ENCODE measurements at regions not wholly inside any gene's neighbourhood (a gene's known extent, or its start where the extent isn't known, plus 50 kb on each side); places are given as distances from the start of the nearest gene placed in this dataset.

- no peak for ATAC-seq (replicated peaks)
- Mint-ChIP-seq H3K9me3 (peaks cover 3 to 8% of the 10 kb centered on the region in 2 donors), H3K27me3 (no peaks in the 10 kb centered on the region), H3K4me1 (no peaks in the 10 kb centered on the region), H3K27ac (no peak overlapping the region), H3K4me3 (no peak overlapping the region), H3K36me3 (no peaks in the 10 kb centered on the region)
- no peak for DNase-seq
Measured at GRCh38 chr7:124403112-124403511, 362.5 kb downstream of the GPR37 start.

DNA sequence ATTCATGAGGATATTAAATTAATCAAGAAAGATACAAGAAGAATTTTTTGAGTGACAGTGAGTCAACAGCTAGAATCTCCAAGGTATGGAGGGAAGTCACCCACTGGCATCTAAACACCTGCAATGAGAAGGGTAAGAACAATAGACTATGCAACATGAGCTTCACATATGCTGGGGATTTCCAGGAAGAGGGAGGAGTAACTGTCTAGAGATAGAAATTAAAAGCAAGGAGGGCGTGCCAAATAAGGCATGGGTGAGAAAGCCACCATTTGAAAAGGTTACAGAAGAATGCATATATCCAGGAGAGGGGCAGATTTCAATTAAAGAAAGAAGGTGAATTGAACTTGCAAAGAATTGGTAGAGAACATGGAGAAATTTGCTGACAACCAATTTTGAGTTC is 365.7 kb downstream of the GPR37 start:
- DNase-seq = no peak
- Mint-ChIP-seq H3K9me3 (peaks cover 3 to 8% of the 10 kb centered on the region in 2 donors), H3K27ac (no peak overlapping the region), H3K36me3 (no peaks in the 10 kb centered on the region), H3K4me3 (no peak overlapping the region), H3K27me3 (no peaks in the 10 kb centered on the region), H3K4me1 (no peaks in the 10 kb centered on the region)
- ATAC-seq (replicated peaks) = no peak

DNA sequence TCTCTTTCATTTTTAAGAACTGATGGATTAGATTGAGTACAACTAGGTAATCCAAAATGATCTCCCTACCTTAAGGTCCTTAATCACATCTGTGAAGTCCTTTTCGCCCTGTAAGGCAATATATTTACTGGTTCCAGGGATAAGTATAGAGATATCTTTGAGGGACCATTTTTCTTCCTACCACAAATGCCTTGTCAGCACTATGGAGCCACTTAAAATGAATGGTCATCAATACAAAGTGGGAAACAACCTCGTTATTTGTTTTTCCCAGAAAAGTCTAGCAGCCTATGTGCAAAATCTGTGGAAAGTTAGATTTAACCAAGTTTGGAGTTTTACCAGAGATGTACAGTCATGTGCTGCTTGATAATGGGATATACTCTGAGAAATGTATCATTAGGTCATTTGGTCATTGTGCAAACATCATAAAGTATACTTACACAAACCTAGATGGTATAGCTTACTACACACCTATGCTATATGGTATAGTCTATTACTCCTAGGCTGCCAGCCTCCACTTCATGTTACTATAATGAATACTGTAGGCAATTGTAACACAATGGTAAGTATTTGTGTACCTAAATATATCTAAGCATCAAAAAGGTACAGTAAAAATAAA is 366.2 kb upstream of the TMEM229A start:
- no peaks in the 10 kb centered on the region for H3K27me3 Mint-ChIP-seq
- H3K27ac Mint-ChIP-seq = no peak overlapping the region
- DNase-seq (no peak), ATAC-seq (replicated peaks) (no peak)
- H3K9me3 Mint-ChIP-seq = peaks cover 3 to 8% of the 10 kb centered on the region in 2 donors
- H3K36me3 Mint-ChIP-seq = no peaks in the 10 kb centered on the region
- no peaks in the 10 kb centered on the region for H3K4me1 Mint-ChIP-seq
- H3K4me3 Mint-ChIP-seq = no peak overlapping the region

GRCh38 chr7:124397134-124397533 is 364.3 kb upstream of the TMEM229A start:
- Mint-ChIP-seq H3K9me3 (peaks cover 3 to 8% of the 10 kb centered on the region in 2 donors), H3K27ac (no peak overlapping the region), H3K27me3 (no peaks in the 10 kb centered on the region), H3K4me3 (no peak overlapping the region), H3K4me1 (no peaks in the 10 kb centered on the region), H3K36me3 (no peaks in the 10 kb centered on the region)
- ATAC-seq (replicated peaks) (no peak), DNase-seq (no peak)

DNA sequence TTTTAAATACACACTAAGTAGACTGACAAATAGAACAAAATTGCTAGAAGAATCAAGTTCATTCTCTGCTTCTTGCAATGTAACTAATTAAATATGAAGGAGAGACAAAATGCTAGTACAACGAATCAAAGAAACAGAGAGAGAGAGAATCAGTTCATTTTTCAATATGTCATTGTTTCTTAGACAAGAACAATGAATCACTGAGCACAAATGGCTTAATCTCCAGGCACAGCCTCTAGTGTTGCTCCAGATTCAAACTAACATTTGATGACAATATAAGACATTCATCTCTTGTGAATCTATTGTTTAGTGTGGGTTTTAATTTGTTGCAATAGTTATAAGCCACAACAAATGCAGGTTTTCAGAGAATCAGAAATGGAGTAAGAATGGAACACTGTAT is 357.4 kb upstream of the TMEM229A start:
- ATAC-seq (replicated peaks) = no peak
- Mint-ChIP-seq H3K4me1 (no peaks in the 10 kb centered on the region), H3K9me3 (no peaks in the 10 kb centered on the region)

GRCh38 chr7:124388751-124389150 is 355.9 kb upstream of the TMEM229A start:
- Mint-ChIP-seq H3K9me3 (no peaks in the 10 kb centered on the region), H3K4me1 (no peaks in the 10 kb centered on the region), H3K27ac (no peak overlapping the region), H3K27me3 (no peaks in the 10 kb centered on the region), H3K4me3 (no peak overlapping the region), H3K36me3 (no peaks in the 10 kb centered on the region)
- DNase-seq (no peak), ATAC-seq (replicated peaks) (no peak)

More for the DNA sequence above, 357.4 kb upstream of the TMEM229A start:
- DNase-seq = no peak
- H3K4me3 Mint-ChIP-seq = no peak overlapping the region
- H3K36me3 Mint-ChIP-seq = no peaks in the 10 kb centered on the region
- no peak overlapping the region for H3K27ac Mint-ChIP-seq
- no peaks in the 10 kb centered on the region for H3K27me3 Mint-ChIP-seq

- Mint-ChIP-seq H3K36me3 (no peaks in the 10 kb centered on the region), H3K4me3 (no peak overlapping the region)
Measured at GRCh38 chr7:124387056-124387455, 354.2 kb upstream of the TMEM229A start.

GRCh38 chr7:124379296-124379695 is 346.4 kb upstream of the TMEM229A start:
- no peak overlapping the region for H3K4me3 Mint-ChIP-seq
- no peak for DNase-seq
- no peak for ATAC-seq (replicated peaks)
- H3K27ac Mint-ChIP-seq = no peak overlapping the region
- no peaks in the 10 kb centered on the region for H3K36me3 Mint-ChIP-seq
- H3K27me3 Mint-ChIP-seq = no peaks in the 10 kb centered on the region
- H3K9me3 Mint-ChIP-seq = no peaks in the 10 kb centered on the region
- H3K4me1 Mint-ChIP-seq = no peaks in the 10 kb centered on the region

More at GRCh38 chr7:124387056-124387455, 354.2 kb upstream of the TMEM229A start:
- ATAC-seq (replicated peaks) (no peak), DNase-seq (no peak)
- Mint-ChIP-seq H3K9me3 (no peaks in the 10 kb centered on the region), H3K27me3 (no peaks in the 10 kb centered on the region), H3K4me1 (no peaks in the 10 kb centered on the region), H3K27ac (no peak overlapping the region)

- Mint-ChIP-seq H3K36me3 (no peaks in the 10 kb centered on the region), H3K27ac (no peak overlapping the region), H3K4me1 (no peaks in the 10 kb centered on the region), H3K9me3 (no peaks in the 10 kb centered on the region), H3K27me3 (no peaks in the 10 kb centered on the region), H3K4me3 (no peak overlapping the region)
- ATAC-seq (replicated peaks) = no peak
- no peak for DNase-seq
Measured at GRCh38 chr7:124376111-124376510, 343.2 kb upstream of the TMEM229A start.

- H3K9me3 Mint-ChIP-seq = no peaks in the 10 kb centered on the region
- no peaks in the 10 kb centered on the region for H3K27me3 Mint-ChIP-seq
- H3K4me3 Mint-ChIP-seq = no peak overlapping the region
- H3K36me3 Mint-ChIP-seq = no peaks in the 10 kb centered on the region
- H3K27ac Mint-ChIP-seq = no peak overlapping the region
- no peak for ATAC-seq (replicated peaks)
- H3K4me1 Mint-ChIP-seq = no peaks in the 10 kb centered on the region
- no peak for DNase-seq
Measured at GRCh38 chr7:124375391-124375790, 342.5 kb upstream of the TMEM229A start.

- Mint-ChIP-seq H3K4me1 (no peaks in the 10 kb centered on the region), H3K36me3 (no peaks in the 10 kb centered on the region), H3K4me3 (no peak overlapping the region), H3K27me3 (no peaks in the 10 kb centered on the region), H3K27ac (no peak overlapping the region), H3K9me3 (peaks cover 5 to 6% of the 10 kb centered on the region in 2 donors)
- DNase-seq (no peak), ATAC-seq (replicated peaks) (no peak)
Measured at GRCh38 chr7:124369310-124369709, 336.4 kb upstream of the TMEM229A start.

GRCh38 chr7:124366118-124366517 is 333.3 kb upstream of the TMEM229A start:
- no peak for DNase-seq
- no peaks in the 10 kb centered on the region for H3K27me3 Mint-ChIP-seq
- no peak overlapping the region for H3K4me3 Mint-ChIP-seq
- ATAC-seq (replicated peaks) = no peak
- H3K36me3 Mint-ChIP-seq = no peaks in the 10 kb centered on the region
- H3K27ac Mint-ChIP-seq = no peak overlapping the region
- peaks cover 8 to 9% of the 10 kb centered on the region in 2 donors for H3K9me3 Mint-ChIP-seq
- H3K4me1 Mint-ChIP-seq = no peaks in the 10 kb centered on the region

- no peak overlapping the region for H3K27ac Mint-ChIP-seq
- H3K9me3 Mint-ChIP-seq = peaks cover 8 to 11% of the 10 kb centered on the region in 2 donors
- no peak overlapping the region for H3K4me3 Mint-ChIP-seq
- no peaks in the 10 kb centered on the region for H3K36me3 Mint-ChIP-seq
- ATAC-seq (replicated peaks) (no peak), DNase-seq (no peak)
- no peaks in the 10 kb centered on the region for H3K4me1 Mint-ChIP-seq
- no peaks in the 10 kb centered on the region for H3K27me3 Mint-ChIP-seq
Measured at GRCh38 chr7:124364283-124364682, 331.4 kb upstream of the TMEM229A start.

DNA sequence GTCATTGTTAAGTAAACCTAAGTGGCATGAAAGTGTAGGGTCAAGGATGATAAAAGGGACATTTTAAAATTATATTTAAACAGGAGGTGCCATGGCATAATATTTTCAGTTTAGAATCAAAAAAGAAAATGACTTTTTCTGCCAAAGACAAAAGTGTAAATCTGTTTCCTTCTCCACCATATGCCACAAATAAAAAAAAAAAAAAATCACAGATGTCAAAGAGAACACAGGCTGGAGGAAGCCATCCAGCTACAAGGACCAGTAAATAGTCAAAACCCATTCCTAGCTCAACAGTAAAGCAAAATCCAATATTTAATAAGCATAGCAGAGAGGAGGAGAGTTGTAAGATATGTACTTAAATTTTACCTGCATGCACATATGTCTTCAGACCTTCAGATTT is 321.3 kb upstream of the TMEM229A start:
- no peak overlapping the region for H3K27ac Mint-ChIP-seq
- no peaks in the 10 kb centered on the region for H3K36me3 Mint-ChIP-seq
- H3K4me3 Mint-ChIP-seq = no peak overlapping the region
- H3K4me1 Mint-ChIP-seq = no peaks in the 10 kb centered on the region
- DNase-seq = no peak
- no peaks in the 10 kb centered on the region for H3K27me3 Mint-ChIP-seq
- ATAC-seq (replicated peaks) = no peak
- H3K9me3 Mint-ChIP-seq = no peaks in the 10 kb centered on the region

GRCh38 chr7:124351950-124352349 is 319.1 kb upstream of the TMEM229A start:
- Mint-ChIP-seq H3K27me3 (no peaks in the 10 kb centered on the region), H3K36me3 (no peaks in the 10 kb centered on the region)

GRCh38 chr7:124349443-124349842 is 316.6 kb upstream of the TMEM229A start:
- Mint-ChIP-seq H3K27ac (no peak overlapping the region), H3K27me3 (no peaks in the 10 kb centered on the region), H3K4me3 (no peak overlapping the region), H3K9me3 (peaks cover 12 to 13% of the 10 kb centered on the region in 2 donors), H3K4me1 (no peaks in the 10 kb centered on the region), H3K36me3 (no peaks in the 10 kb centered on the region)
- ATAC-seq (replicated peaks) (no peak), DNase-seq (no peak)

More at GRCh38 chr7:124351950-124352349, 319.1 kb upstream of the TMEM229A start:
- H3K4me3 Mint-ChIP-seq = no peak overlapping the region
- ATAC-seq (replicated peaks) = no peak
- DNase-seq = no peak
- H3K9me3 Mint-ChIP-seq = peaks cover 0 to 4% of the 10 kb centered on the region in 2 donors
- no peaks in the 10 kb centered on the region for H3K4me1 Mint-ChIP-seq
- no peak overlapping the region for H3K27ac Mint-ChIP-seq
